CD4-positive, alpha-beta T cell (primary cell): ENCODE measurements at regions not wholly inside any gene's neighbourhood (a gene's known extent, or its start where the extent isn't known, plus 50 kb on each side); places are given as distances from the start of the nearest gene placed in this dataset.

Experiments used
- ATAC-seq: fragments of 200-7000 bp; cut with Tn5 transposase; one replicate; pipeline ENCODE4 v1.10.0; 2022; ENCODE audit warnings: mild to moderate bottlenecking; ENCODE audit not compliant: poor library complexity
- CTCF ChIA-PET: fragments of 350-600 bp; sonication (Branson Sonifier 250); formaldehyde crosslinking; loops from one replicate; lab custom pipeline; 2021; ENCODE audit warnings: antibody characterized with exemption, inconsistent platforms; lab: Charles Lee
- POLR2A ChIA-PET: fragments of 350-600 bp; sonication (Branson Sonifier 250); formaldehyde crosslinking; loops from one replicate; lab custom pipeline; 2021; ENCODE audit warnings: antibody characterized with exemption, inconsistent platforms; lab: Charles Lee
- DNase-seq, 14 experiments: peaks; one replicate each; pipeline ENCODE4 v3.0.0-alpha.2; 2013 to 2020; ENCODE audit warnings: mixed read lengths in 2 of 14
- H3K27ac ChIP-seq, 2 donors: one replicate each; pipeline versions ENCODE4 v1.5.1 to v1.7.0; 2013; ENCODE audit warnings: low read length in 2 of 2, low read depth in 1 of 2, mild to moderate bottlenecking in 1 of 2
- H3K27me3 ChIP-seq, 2 experiments: 1 replicate in 1 of 2; 2 replicates in 1 of 2; pipeline versions ENCODE4 v1.6.1 to v1.7.0; 2013; ENCODE audit warnings: low read length in 2 of 2, control low read depth in 1 of 2, mild to moderate bottlenecking in 1 of 2, moderate library complexity in 1 of 2; ENCODE audit not compliant: insufficient read depth in 2 of 2, control insufficient read depth in 1 of 2
- H3K36me3 ChIP-seq: one replicate; pipeline ENCODE4 v1.6.1; 2013; ENCODE audit warnings: low read length, control low read depth; ENCODE audit not compliant: insufficient read depth
- H3K4me1 ChIP-seq: one replicate; pipeline ENCODE4 v1.6.1; 2013; ENCODE audit warnings: low read length, control low read depth; ENCODE audit not compliant: insufficient read depth
- H3K4me3 ChIP-seq: one replicate; pipeline ENCODE4 v1.5.1; 2013; ENCODE audit warnings: mild to moderate bottlenecking, low read length, moderate library complexity
- H3K9me3 ChIP-seq, 2 experiments: 1 replicate in 1 of 2; 2 replicates in 1 of 2; pipeline versions ENCODE4 v1.6.1 to v1.7.0; 2013; ENCODE audit warnings: low read length in 2 of 2, mild to moderate bottlenecking in 2 of 2, control low read depth in 1 of 2, moderate library complexity in 1 of 2; ENCODE audit not compliant: control insufficient read depth in 1 of 2, insufficient read depth in 1 of 2
- H3K27ac Mint-ChIP-seq: one replicate; pipeline ENCODE4 v1.8.0; 2020; ENCODE audit warnings: mixed read lengths
- H3K27me3 Mint-ChIP-seq: one replicate; pipeline ENCODE4 v1.8.0; 2021; ENCODE audit warnings: mixed read lengths
- H3K36me3 Mint-ChIP-seq: one replicate; pipeline ENCODE4 v1.8.0; 2021; ENCODE audit warnings: low read depth, mixed read lengths
- H3K4me1 Mint-ChIP-seq: one replicate; pipeline ENCODE4 v1.8.0; 2021; ENCODE audit warnings: low read depth, mixed read lengths
- H3K4me3 Mint-ChIP-seq: one replicate; pipeline ENCODE4 v1.8.0; 2020; ENCODE audit warnings: mild to moderate bottlenecking, mixed read lengths
- H3K9me3 Mint-ChIP-seq: one replicate; pipeline ENCODE4 v1.8.0; 2020; ENCODE audit warnings: mixed read lengths
- CTCF ChIP-seq: fragments of 200-600 bp; IDR thresholded peaks from one replicate; pipeline ENCODE4 v1.8.0; 2022; ENCODE audit warnings: antibody characterized with exemption, mild to moderate bottlenecking
- intact Hi-C, 2 experiments: fragments of 100-400 bp; cut with DNase I in 1 of 2; cut with micrococcal nuclease in 1 of 2; formaldehyde crosslinking; loops; one replicate each; pipeline versions ENCODE4 v1.15.1 to v1.9.0; 2023 to 2025; cut with DNase I, micrococcal nuclease

- Mint-ChIP-seq H3K27ac (no peak overlapping the region), H3K4me3 (no peak overlapping the region), H3K9me3 (peaks cover 5% of the 10 kb centered on the region), H3K4me1 (no peaks in the 10 kb centered on the region), H3K36me3 (no peaks in the 10 kb centered on the region), H3K27me3 (peaks cover 23% of the 10 kb centered on the region)
- DNase-seq (no peak), ATAC-seq (no peak)
- ChIA-PET CTCF (no interaction called here), POLR2A (no interaction called here)
- Histone ChIP-seq H3K27ac (no peak overlapping the region), H3K9me3 (peaks cover 4 to 7% of the 10 kb centered on the region in 2 experiments), H3K36me3 (no peaks in the 10 kb centered on the region), H3K4me1 (no peaks in the 10 kb centered on the region), H3K4me3 (no peak overlapping the region), H3K27me3 (no peaks in the 10 kb centered on the region)
- TF ChIP-seq CTCF: no peak
- intact Hi-C loops: no loop called here
Observed at GRCh38 chr14:26209699-26210098, 388.1 kb downstream of the NOVA1 start.

GRCh38 chr14:26206640-26207039 lies 391.2 kb downstream of the NOVA1 start:
- peaks cover 3 to 25% of the 10 kb centered on the region in 2 experiments for H3K9me3 ChIP-seq
- ATAC-seq: no peak
- intact Hi-C loops: no loop called here

GRCh38 chr14:26204728-26205479 lies 392.9 kb downstream of the NOVA1 start:
- Histone ChIP-seq H3K9me3 (peaks cover 3 to 25% of the 10 kb centered on the region in 2 experiments), H3K4me1 (no peaks in the 10 kb centered on the region), H3K36me3 (no peaks in the 10 kb centered on the region), H3K27ac (no peak overlapping the region), H3K27me3 (no peaks in the 10 kb centered on the region), H3K4me3 (no peak overlapping the region)
- CTCF ChIA-PET: no interaction called here
- TF ChIP-seq CTCF: no peak
- intact Hi-C loops: no loop called here
- Mint-ChIP-seq H3K4me3 (no peak overlapping the region), H3K4me1 (no peaks in the 10 kb centered on the region), H3K9me3 (no peaks in the 10 kb centered on the region), H3K27ac (no peak overlapping the region), H3K27me3 (peaks cover 40% of the 10 kb centered on the region), H3K36me3 (no peaks in the 10 kb centered on the region)
- no peak for ATAC-seq
- no peak for DNase-seq
- POLR2A ChIA-PET: no interaction called here

More at GRCh38 chr14:26206640-26207039, 391.2 kb downstream of the NOVA1 start:
- H3K27me3 Mint-ChIP-seq: peaks cover 40% of the 10 kb centered on the region
- no peak overlapping the region for H3K27ac ChIP-seq
- H3K36me3 Mint-ChIP-seq: no peaks in the 10 kb centered on the region
- no peak overlapping the region for H3K4me3 Mint-ChIP-seq
- H3K4me1 ChIP-seq: no peaks in the 10 kb centered on the region
- no peaks in the 10 kb centered on the region for H3K27me3 ChIP-seq
- no peak overlapping the region for H3K27ac Mint-ChIP-seq
- ChIA-PET POLR2A (no interaction called here), CTCF (no interaction called here)
- TF ChIP-seq CTCF: no peak
- no peaks in the 10 kb centered on the region for H3K36me3 ChIP-seq
- no peak for DNase-seq
- H3K4me3 ChIP-seq: no peak overlapping the region
- H3K4me1 Mint-ChIP-seq: no peaks in the 10 kb centered on the region
- H3K9me3 Mint-ChIP-seq: no peaks in the 10 kb centered on the region
